ENCODE measurements at regions not wholly inside any gene's neighbourhood (a gene's known extent, or its start where the extent isn't known, plus 50 kb on each side); places are given as distances from the start of the nearest gene placed in this dataset.

DNA sequence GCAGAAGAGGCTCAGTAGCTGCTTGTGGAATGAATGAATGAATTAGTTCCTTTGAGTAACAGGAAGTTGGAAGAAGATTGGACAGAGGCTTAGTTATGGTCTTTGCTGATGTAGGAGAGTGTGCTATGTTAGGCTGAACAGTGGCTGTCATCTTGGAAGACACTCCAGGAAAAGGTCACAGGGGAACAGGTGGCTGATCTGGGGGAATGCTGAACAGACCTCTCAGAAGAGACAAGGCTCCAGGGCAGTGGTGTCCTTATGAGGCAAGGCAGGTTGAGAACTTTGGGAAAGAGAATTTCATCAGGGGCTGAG, 62.3 kb downstream of the UTRN start:
- H3K4me3 ChIP-seq (ENCODE audit: low read length): no peak overlapping the region
- no peaks in the 10 kb centered on the region for H3K36me3 ChIP-seq (ENCODE audit: insufficient read depth, low read length)
- no peak overlapping the region for H2AFZ ChIP-seq (ENCODE audit: low read depth, low read length)
- no peaks in the 10 kb centered on the region for H3K9me3 ChIP-seq (ENCODE audit: low read length)
- peaks cover 6% of the 10 kb centered on the region for H3K4me1 ChIP-seq (ENCODE audit: insufficient read depth, low read length)
- no peaks in the 10 kb centered on the region for H3K27me3 ChIP-seq (ENCODE audit: insufficient read depth, low read length)

DNA sequence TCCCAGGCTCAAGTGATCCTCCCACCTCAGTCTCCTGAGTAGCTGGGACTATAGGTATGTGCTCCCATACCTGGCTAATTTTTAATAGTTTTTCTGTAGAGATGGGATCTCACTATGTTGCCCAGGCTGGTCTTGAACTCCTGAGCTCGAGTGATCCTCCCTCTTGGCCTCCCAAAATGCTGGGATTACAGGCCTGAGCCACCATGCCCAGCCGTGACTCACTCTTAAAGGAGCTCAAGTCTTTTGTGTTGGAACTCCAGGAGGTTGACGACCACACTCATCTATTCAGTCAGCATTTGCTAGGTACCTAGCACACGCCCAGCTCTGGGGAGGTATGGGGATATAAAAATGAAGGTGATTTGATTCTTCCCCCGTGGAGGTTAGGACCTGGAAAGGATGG, 62.8 kb downstream of the UTRN start:
- H2AFZ ChIP-seq (ENCODE audit: low read depth, low read length): no peak overlapping the region
- H3K27me3 ChIP-seq (ENCODE audit: insufficient read depth, low read length): no peaks in the 10 kb centered on the region
- no peaks in the 10 kb centered on the region for H3K9me3 ChIP-seq (ENCODE audit: low read length)
- H3K4me1 ChIP-seq (ENCODE audit: insufficient read depth, low read length): peaks cover 6% of the 10 kb centered on the region
- no peaks in the 10 kb centered on the region for H3K36me3 ChIP-seq (ENCODE audit: insufficient read depth, low read length)
- no peak overlapping the region for H3K4me3 ChIP-seq (ENCODE audit: low read length)

DNA sequence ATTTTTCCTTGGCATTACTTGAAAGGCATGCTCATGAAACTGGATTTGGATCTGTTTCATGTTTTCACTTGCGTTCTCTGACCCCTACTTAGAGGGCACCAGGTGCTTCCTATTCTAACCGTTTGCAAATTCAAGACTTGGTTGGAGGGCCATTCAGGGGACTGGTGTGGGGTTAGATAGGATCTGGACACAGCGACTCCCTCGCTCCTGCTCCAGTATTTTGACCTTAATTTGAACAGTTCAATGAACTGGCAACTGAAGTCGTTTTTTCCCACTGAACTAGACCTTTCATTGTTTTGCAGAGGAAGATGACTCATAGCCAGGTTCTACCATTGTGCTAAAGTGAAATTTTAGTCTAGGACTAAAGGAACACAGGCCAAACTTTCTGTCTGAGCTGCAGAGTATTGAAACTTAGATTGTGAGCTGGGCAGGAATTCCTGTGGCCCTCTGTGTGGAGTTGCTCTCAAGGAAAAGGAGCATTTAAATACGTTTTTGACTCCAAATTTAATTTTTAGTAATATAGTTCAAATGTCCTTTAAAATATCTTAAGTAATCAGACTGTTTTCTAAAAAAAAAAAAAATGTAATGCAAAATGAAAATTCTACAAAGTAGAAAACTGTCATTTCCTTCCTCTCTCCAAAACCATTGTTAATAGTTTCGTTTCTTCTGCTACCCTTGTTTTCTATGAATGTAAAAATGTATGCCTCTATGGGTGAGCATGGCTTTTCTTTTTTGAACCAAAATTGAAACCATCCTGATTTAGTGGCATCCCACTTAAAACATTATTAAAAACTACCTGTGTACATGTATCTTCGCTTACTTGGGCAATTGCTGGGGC, 64.8 kb downstream of the UTRN start:
- no peak overlapping the region for H3K4me3 ChIP-seq (ENCODE audit: low read length)
- H3K4me1 ChIP-seq (ENCODE audit: insufficient read depth, low read length): peaks cover 6% of the 10 kb centered on the region
- no peaks in the 10 kb centered on the region for H3K9me3 ChIP-seq (ENCODE audit: low read length)
- H3K27me3 ChIP-seq (ENCODE audit: insufficient read depth, low read length): no peaks in the 10 kb centered on the region
- H3K36me3 ChIP-seq (ENCODE audit: insufficient read depth, low read length): no peaks in the 10 kb centered on the region
- H2AFZ ChIP-seq (ENCODE audit: low read depth, low read length): no peak overlapping the region

DNA sequence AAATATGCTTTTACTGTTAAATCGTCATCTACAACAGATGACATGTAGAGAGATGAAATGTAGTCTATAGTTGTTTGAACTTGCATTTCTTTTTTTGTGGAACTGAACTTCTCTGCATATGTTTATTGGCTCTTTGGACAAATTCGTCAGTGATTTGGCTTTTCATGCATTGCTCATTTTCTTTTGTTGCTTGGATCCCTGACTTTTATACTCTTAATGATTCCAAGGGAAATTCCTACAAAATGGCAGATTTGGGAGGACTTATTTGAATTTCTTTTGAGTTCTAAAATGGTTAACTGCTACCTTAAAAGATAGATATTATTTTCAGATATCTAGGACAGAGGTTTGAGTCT, 65.4 kb downstream of the UTRN start:
- Histone ChIP-seq H3K4me1 (ENCODE audit: insufficient read depth, low read length) (peaks cover 6% of the 10 kb centered on the region), H3K9me3 (ENCODE audit: low read length) (no peaks in the 10 kb centered on the region), H3K27me3 (ENCODE audit: insufficient read depth, low read length) (no peaks in the 10 kb centered on the region), H3K4me3 (ENCODE audit: low read length) (no peak overlapping the region), H3K36me3 (ENCODE audit: insufficient read depth, low read length) (no peaks in the 10 kb centered on the region), H2AFZ (ENCODE audit: low read depth, low read length) (no peak overlapping the region)

DNA sequence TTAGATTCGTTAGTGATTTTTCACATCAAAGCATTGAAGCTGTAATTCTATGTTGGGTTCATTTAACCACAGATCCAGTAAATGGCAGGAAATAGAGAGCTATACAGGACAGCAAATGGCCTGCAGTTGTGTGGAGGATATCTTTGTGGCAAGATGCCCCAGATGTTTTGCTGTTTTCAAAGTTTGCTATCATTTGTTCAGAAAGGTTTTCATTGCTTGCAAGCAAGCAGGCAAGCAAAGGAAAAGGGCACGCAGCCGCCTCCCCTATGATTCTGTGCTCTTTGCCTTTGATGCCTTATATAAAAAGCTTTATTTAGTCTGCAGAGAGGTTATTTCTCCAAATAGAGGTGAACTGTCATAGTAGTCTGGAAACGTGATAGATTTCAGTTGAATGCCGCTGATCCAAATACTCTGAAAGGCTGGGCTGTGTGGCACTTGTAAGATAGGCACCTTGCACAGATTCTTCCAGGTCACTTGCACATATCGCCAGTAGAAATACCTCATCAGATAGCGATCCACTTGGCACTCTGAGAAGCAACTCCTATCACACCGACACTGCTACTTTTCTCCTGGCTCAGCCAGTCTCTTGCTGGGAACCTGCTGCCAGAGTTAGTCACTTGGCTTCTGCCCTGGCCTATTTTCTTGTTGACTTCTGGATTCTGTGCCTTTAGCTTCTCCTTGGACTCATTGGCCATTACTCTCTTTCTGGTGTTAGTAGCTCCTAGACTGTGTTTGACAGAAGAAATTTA, 66.4 kb downstream of the UTRN start:
- Histone ChIP-seq H3K4me3 (ENCODE audit: low read length) (no peak overlapping the region), H3K36me3 (ENCODE audit: insufficient read depth, low read length) (no peaks in the 10 kb centered on the region), H3K9me3 (ENCODE audit: low read length) (no peaks in the 10 kb centered on the region), H3K4me1 (ENCODE audit: insufficient read depth, low read length) (peaks cover 6% of the 10 kb centered on the region), H2AFZ (ENCODE audit: low read depth, low read length) (no peak overlapping the region), H3K27me3 (ENCODE audit: insufficient read depth, low read length) (no peaks in the 10 kb centered on the region)

DNA sequence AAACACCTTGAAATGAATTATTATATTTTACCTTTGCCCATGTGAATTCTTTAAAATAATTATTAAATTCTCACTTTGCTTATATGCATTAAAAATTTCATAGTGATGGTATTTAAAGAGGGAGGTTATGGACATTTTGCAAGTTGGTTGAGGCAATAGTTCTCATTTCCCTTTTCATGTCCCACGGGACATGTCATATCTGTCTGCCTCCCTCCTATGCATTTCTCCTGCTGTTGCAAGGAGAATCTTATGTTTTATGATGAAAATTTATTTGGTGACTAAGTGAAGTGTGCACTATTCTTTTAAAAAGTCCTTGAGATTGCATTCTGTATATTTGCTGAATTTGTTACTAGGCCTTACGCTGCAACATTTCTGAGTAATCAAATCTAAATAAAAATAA, 67.2 kb downstream of the UTRN start:
- Histone ChIP-seq H2AFZ (ENCODE audit: low read depth, low read length) (no peak overlapping the region), H3K27me3 (ENCODE audit: insufficient read depth, low read length) (no peaks in the 10 kb centered on the region), H3K4me3 (ENCODE audit: low read length) (no peak overlapping the region), H3K9me3 (ENCODE audit: low read length) (no peaks in the 10 kb centered on the region), H3K36me3 (ENCODE audit: insufficient read depth, low read length) (no peaks in the 10 kb centered on the region), H3K4me1 (ENCODE audit: insufficient read depth, low read length) (peaks cover 6% of the 10 kb centered on the region)

DNA sequence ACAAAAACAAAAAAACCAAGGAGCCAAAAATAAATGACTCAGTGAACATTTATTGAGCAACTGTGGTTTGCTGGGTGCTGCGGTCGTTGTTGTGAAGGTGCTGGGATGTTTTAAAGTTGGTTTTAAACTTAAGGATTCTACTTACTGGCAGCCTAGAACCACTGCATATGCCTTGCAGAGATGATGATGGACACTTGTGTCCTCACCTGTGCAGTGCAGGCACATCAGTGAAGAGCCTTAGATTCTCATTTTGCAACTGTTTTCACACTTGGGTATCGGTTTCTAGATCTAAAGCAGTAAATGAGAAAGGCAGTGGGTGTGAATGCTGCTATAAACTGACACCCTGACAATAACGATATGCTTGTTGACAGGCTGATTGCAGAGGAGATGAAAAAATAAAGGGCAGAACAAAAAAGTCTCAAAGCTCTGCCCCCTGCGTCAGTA, 68.8 kb downstream of the UTRN start:
- H3K27me3 ChIP-seq (ENCODE audit: insufficient read depth, low read length): no peaks in the 10 kb centered on the region
- H3K4me1 ChIP-seq (ENCODE audit: insufficient read depth, low read length): peaks cover 6% of the 10 kb centered on the region
- H3K4me3 ChIP-seq (ENCODE audit: low read length): no peak overlapping the region
- H2AFZ ChIP-seq (ENCODE audit: low read depth, low read length): no peak overlapping the region
- H3K9me3 ChIP-seq (ENCODE audit: low read length): no peaks in the 10 kb centered on the region
- no peaks in the 10 kb centered on the region for H3K36me3 ChIP-seq (ENCODE audit: insufficient read depth, low read length)

DNA sequence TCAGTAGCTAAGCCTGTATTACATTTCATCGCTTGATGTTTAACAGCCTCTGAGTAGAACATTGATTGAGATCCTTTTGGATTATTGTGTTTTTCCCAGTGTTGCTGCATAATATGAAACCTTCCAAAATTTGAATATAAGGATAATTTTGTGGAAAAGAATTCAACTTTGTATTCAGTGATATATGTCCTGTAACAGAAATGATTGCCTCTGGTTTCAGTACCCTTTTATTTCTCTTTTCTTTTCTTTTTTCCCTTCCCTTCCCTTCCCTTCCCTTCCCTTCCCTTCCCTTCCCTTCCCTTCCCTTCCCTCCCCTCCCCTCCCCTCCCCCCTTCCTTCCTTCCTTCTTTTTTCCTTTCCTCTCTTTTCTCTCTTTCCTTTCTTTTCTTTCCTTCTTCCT, 74.6 kb downstream of the UTRN start:
- Histone ChIP-seq H3K4me3 (ENCODE audit: low read length) (no peak overlapping the region), H3K4me1 (ENCODE audit: insufficient read depth, low read length) (peaks cover 4% of the 10 kb centered on the region), H3K36me3 (ENCODE audit: insufficient read depth, low read length) (no peaks in the 10 kb centered on the region), H2AFZ (ENCODE audit: low read depth, low read length) (no peak overlapping the region), H3K9me3 (ENCODE audit: low read length) (no peaks in the 10 kb centered on the region), H3K27me3 (ENCODE audit: insufficient read depth, low read length) (no peaks in the 10 kb centered on the region)

DNA sequence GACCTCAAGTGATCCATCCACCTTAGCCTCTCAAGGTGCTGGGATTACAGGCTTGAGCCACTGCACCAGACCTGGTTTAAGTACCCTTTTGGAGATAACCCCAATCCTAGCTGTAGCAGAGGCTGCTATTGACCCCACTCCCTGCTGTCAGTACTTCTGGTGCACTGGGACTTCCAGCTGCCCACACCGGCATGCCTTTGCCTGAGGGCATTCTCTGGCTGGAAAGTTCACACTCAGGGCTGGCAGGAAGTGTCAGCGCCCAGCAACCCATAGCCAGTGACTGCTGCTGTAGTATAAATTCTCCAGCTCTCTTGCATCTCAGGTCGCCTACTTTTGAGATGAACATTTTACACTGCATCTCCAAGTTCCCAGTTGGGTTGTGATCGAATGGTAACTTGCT, 75.3 kb downstream of the UTRN start:
- Histone ChIP-seq H3K36me3 (ENCODE audit: insufficient read depth, low read length) (no peaks in the 10 kb centered on the region), H3K9me3 (ENCODE audit: low read length) (no peaks in the 10 kb centered on the region), H2AFZ (ENCODE audit: low read depth, low read length) (no peak overlapping the region), H3K4me3 (ENCODE audit: low read length) (no peak overlapping the region), H3K27me3 (ENCODE audit: insufficient read depth, low read length) (no peaks in the 10 kb centered on the region), H3K4me1 (ENCODE audit: insufficient read depth, low read length) (peaks cover 4% of the 10 kb centered on the region)

DNA sequence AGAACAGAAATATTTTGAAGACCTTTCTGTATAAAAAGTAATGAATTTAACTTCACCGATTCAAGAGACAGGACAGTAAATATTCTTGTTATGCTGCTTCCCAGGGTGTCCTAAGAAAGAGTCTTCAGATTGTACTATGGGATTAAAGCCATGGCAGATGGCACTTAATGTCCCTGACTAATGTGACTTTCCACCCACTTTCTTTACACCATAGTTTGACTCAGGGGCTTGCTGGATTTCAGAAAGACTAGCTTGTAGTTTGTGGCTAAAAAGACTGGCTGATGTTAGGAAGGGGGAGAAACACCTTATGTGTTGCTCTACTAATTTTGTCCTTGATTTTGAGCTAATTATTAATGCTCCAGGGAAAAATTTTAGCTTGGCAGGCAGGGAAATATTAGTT, 75.9 kb downstream of the UTRN start:
- peaks cover 4% of the 10 kb centered on the region for H3K4me1 ChIP-seq (ENCODE audit: insufficient read depth, low read length)
- no peaks in the 10 kb centered on the region for H3K27me3 ChIP-seq (ENCODE audit: insufficient read depth, low read length)
- H3K4me3 ChIP-seq (ENCODE audit: low read length): no peak overlapping the region
- no peaks in the 10 kb centered on the region for H3K36me3 ChIP-seq (ENCODE audit: insufficient read depth, low read length)
- H2AFZ ChIP-seq (ENCODE audit: low read depth, low read length): no peak overlapping the region
- H3K9me3 ChIP-seq (ENCODE audit: low read length): no peaks in the 10 kb centered on the region

DNA sequence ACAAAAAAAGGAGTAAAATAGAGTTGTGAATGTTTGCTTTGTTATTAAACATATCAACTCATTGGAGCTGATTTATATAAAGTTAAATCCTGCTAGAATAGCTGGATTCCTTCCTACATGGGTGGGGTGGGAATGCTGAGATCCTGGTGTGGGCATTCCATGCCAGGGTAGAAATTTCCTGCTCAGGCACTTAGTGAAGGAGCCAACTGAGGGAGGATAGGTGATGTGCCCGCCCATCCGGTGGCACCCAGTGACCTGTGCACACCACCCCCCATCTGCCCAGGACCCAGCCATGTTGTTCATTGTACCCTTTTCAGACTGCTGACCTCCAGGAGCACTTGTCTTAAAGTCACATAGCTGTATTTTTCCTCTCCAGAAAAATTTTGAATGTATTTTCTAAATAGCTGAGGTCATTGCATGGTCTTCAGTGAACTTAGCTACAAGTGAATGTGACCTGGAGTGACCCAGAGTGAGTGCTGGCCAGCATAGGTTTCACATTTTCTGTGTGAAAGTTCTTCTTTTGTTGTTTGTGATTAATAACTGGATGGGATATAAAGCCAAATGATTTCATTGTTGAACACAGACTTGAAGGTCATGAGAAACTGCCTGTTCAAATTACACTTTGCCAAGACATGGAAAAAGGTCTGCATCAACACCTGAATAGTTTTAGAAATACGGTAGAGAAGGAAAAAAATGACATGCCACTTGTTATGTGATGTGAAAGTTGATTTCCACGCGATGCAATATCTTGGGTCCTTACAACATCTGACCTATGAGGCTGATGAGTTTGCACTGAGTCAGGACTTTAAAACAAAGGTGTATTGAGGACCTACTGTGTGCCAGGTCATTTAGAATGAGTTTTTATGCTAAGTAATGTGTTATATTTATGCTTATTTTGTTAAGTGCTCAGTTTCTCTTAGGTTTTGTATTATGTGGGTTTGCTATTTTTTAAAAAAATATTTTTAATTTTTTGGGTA, 77.2 kb downstream of the UTRN start:
- H3K4me3 ChIP-seq (ENCODE audit: low read length): no peak overlapping the region
- no peaks in the 10 kb centered on the region for H3K9me3 ChIP-seq (ENCODE audit: low read length)
- no peak overlapping the region for H2AFZ ChIP-seq (ENCODE audit: low read depth, low read length)
- H3K27me3 ChIP-seq (ENCODE audit: insufficient read depth, low read length): no peaks in the 10 kb centered on the region
- no peaks in the 10 kb centered on the region for H3K36me3 ChIP-seq (ENCODE audit: insufficient read depth, low read length)
- peaks cover 4% of the 10 kb centered on the region for H3K4me1 ChIP-seq (ENCODE audit: insufficient read depth, low read length)

DNA sequence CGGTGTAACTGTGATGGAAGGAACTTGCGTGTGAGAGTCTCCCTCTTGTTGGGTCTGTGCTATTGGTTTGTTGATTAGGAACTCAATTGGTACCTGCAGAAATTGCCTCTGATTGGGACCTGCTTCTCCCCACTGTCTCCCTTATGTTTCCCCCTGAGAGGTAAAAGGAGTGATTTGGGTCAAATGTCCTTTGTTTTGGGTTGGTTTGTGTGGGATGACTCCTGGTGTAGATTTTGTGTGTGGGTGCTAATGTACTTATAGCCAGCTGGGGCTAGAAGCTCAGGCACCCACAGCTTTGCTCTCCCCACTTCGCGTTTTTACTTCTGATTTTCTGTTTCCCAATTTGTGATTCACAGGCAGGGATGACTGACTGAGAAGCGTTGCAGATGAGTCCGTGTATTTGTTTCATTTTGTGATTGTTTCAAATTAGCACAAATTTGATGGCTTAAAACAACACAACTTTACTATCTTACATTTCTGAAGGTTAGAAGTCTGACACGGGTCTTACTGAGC, 79.1 kb downstream of the UTRN start:
- no peak overlapping the region for H3K4me3 ChIP-seq (ENCODE audit: low read length)
- H2AFZ ChIP-seq (ENCODE audit: low read depth, low read length): no peak overlapping the region
- peaks cover 4% of the 10 kb centered on the region for H3K4me1 ChIP-seq (ENCODE audit: insufficient read depth, low read length)
- H3K36me3 ChIP-seq (ENCODE audit: insufficient read depth, low read length): no peaks in the 10 kb centered on the region
- no peaks in the 10 kb centered on the region for H3K9me3 ChIP-seq (ENCODE audit: low read length)
- H3K27me3 ChIP-seq (ENCODE audit: insufficient read depth, low read length): no peaks in the 10 kb centered on the region

DNA sequence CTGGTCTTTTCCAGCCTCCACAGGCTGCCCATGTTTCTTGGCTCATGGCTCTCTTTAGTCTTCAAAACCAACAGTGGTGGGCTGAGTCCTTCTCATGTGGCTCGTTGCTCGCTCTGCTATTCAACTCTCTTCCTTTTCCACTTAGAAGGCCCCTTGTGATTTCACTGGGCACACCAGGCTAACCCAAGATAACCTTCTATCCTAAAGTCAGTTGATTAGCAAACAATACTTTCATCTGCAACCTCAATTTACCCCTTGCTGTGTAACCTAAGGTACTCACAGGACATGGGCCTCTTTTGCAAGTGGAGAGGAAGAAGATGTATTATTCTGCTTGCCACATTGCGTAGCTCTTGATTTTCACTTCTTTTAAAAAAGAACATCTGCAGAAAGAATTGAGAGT, 79.6 kb downstream of the UTRN start:
- Histone ChIP-seq H3K9me3 (ENCODE audit: low read length) (no peaks in the 10 kb centered on the region), H3K4me3 (ENCODE audit: low read length) (no peak overlapping the region), H3K4me1 (ENCODE audit: insufficient read depth, low read length) (peaks cover 4% of the 10 kb centered on the region), H2AFZ (ENCODE audit: low read depth, low read length) (no peak overlapping the region), H3K27me3 (ENCODE audit: insufficient read depth, low read length) (no peaks in the 10 kb centered on the region), H3K36me3 (ENCODE audit: insufficient read depth, low read length) (no peaks in the 10 kb centered on the region)

Measured in neuron (in vitro differentiated cells).